ENCODE measurements at regions not wholly inside any gene's neighbourhood (a gene's known extent, or its start where the extent isn't known, plus 50 kb on each side); places are given as distances from the start of the nearest gene placed in this dataset.

DNA sequence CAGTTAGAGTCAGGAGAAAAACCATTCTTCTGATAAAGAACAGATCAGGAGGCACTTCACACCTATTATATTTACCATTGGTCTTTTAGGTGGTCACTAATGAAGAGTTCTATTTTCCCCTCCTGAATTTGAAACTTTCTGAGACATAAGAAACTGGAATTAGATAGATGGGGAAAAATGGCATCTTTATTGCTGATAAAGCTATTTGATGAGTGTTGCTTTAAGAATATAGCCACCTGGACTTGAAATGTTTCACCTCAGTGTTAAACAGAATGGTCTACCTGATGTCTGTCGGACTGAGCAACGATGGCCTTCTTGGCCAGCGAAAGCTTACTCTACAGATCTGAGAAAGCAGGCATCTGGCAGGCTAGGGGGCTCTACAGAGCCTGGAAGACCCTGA is 107.0 kb downstream of the SLITRK5 start:
- intact Hi-C loops (cut with DNase I) = no loop called here
- TF ChIP-seq EP300 (IDR thresholded peaks at IDR 0.05) = no peak
- no peak for TF ChIP-seq POLR2A (IDR thresholded peaks at IDR 0.05)
- TF ChIP-seq, protein P1, sequence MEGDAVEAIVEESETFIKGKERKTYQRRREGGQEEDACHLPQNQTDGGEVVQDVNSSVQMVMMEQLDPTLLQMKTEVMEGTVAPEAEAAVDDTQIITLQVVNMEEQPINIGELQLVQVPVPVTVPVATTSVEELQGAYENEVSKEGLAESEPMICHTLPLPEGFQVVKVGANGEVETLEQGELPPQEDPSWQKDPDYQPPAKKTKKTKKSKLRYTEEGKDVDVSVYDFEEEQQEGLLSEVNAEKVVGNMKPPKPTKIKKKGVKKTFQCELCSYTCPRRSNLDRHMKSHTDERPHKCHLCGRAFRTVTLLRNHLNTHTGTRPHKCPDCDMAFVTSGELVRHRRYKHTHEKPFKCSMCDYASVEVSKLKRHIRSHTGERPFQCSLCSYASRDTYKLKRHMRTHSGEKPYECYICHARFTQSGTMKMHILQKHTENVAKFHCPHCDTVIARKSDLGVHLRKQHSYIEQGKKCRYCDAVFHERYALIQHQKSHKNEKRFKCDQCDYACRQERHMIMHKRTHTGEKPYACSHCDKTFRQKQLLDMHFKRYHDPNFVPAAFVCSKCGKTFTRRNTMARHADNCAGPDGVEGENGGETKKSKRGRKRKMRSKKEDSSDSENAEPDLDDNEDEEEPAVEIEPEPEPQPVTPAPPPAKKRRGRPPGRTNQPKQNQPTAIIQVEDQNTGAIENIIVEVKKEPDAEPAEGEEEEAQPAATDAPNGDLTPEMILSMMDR (IDR thresholded peaks at IDR 0.05) = no peak
- 78 to 88% (median 87%) methylated on average over 3 of the region's 3 CpGs for WGBS, 3 donors

DNA sequence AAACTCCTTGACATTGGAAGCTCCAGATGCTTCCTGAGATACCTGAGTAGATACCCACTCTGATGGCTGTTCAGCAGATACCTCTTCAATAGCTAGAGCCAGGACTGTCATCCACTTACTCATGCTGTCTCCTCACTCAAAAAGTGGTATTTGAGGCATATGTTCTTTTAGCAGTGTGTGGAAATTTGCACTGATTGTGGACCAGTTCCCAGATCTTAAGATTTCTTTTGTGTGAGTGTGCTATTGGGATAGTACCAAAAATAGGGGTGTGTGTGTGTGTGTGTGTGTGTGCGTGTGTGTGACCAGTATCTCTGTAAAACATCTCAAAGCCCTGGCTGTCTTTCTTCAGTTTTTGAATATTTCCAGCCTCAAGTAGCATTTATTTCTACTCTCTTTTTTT is 108.3 kb downstream of the SLITRK5 start:
- WGBS, 3 donors = 83 to 89% (median 85%) methylated on average over 1 of the region's 1 CpG
- H3K4me3 ChIP-seq = no peak overlapping the region
- no peaks in the 10 kb centered on the region for H3K36me3 ChIP-seq
- intact Hi-C loops (cut with DNase I) = no loop called here
- no peaks in the 10 kb centered on the region for H3K9me3 ChIP-seq
- H3K27me3 ChIP-seq = no peaks in the 10 kb centered on the region
- H3K4me1 ChIP-seq (ENCODE audit: insufficient read depth) = no peaks in the 10 kb centered on the region
- H3K27ac ChIP-seq = no peak overlapping the region
- DNase-seq = no peak
- TF ChIP-seq POLR2A (IDR thresholded peaks at IDR 0.05) (no peak), EP300 (IDR thresholded peaks at IDR 0.05) (no peak)
- TF ChIP-seq, protein P1 (IDR thresholded peaks at IDR 0.05) = no peak

More for the DNA sequence above, 107.0 kb downstream of the SLITRK5 start:
- no peak overlapping the region for H3K4me3 ChIP-seq
- no peaks in the 10 kb centered on the region for H3K9me3 ChIP-seq
- DNase-seq = no peak
- no peaks in the 10 kb centered on the region for H3K27me3 ChIP-seq
- H3K27ac ChIP-seq = no peak overlapping the region
- no peaks in the 10 kb centered on the region for H3K4me1 ChIP-seq (ENCODE audit: insufficient read depth)
- H3K36me3 ChIP-seq = no peaks in the 10 kb centered on the region

DNA sequence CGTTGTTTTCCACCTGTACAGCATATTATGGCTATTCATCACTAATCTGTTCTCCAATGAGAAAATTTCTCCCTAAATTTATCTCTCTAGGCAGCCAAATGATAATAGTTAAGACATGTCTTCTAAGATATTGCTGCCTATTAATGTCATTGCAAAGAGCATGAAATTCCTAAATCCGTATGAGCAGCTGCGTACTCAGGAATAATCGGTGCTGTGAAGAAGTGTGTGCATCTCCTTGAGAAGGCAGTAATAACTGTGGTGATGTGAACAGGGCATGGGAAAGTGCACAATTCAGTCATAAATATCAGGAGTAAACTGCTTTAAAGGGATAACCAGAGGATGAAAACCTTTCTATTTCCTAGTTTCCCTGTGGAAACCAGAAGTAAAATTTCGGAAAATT is 112.2 kb downstream of the SLITRK5 start:
- Histone ChIP-seq H3K36me3 (no peaks in the 10 kb centered on the region), H3K27me3 (no peaks in the 10 kb centered on the region), H3K4me1 (ENCODE audit: insufficient read depth) (no peaks in the 10 kb centered on the region), H3K27ac (no peak overlapping the region), H3K4me3 (no peak overlapping the region), H3K9me3 (no peaks in the 10 kb centered on the region)
- TF ChIP-seq, protein P1 (IDR thresholded peaks at IDR 0.05) = no peak
- TF ChIP-seq EP300 (IDR thresholded peaks at IDR 0.05) = no peak
- no peak for TF ChIP-seq POLR2A (IDR thresholded peaks at IDR 0.05)
- intact Hi-C loops (cut with DNase I) = no loop called here
- no peak for DNase-seq
- 88 to 92% (median 90%) methylated on average over 5 of the region's 5 CpGs for WGBS, 3 donors

DNA sequence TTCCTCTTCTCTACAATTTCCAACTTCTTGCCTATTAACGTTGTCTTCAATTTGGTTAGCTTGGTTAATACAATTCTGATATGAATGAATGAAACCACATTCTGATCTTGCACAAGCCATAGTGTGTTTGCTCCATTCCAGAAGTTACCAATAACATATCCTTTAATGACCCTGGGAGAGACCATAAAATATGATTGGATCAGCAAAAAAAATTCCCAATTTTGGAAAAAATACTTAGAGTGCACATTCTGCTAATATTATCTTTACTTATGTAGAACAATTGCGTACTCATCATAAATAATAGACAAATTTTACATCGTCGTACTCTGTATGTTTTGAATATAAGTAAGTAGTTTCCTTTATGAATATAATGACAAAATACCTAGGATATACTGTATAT is 117.2 kb downstream of the SLITRK5 start:
- WGBS, 3 donors = 88 to 93% (median 91%) methylated on average over 4 of the region's 4 CpGs
- TF ChIP-seq EP300 (IDR thresholded peaks at IDR 0.05) (no peak), POLR2A (IDR thresholded peaks at IDR 0.05) (no peak)
- TF ChIP-seq, protein P1 (IDR thresholded peaks at IDR 0.05) = no peak
- Histone ChIP-seq H3K4me1 (ENCODE audit: insufficient read depth) (no peaks in the 10 kb centered on the region), H3K27ac (no peak overlapping the region), H3K36me3 (no peaks in the 10 kb centered on the region), H3K27me3 (no peaks in the 10 kb centered on the region), H3K4me3 (no peak overlapping the region), H3K9me3 (no peaks in the 10 kb centered on the region)
- no peak for DNase-seq
- intact Hi-C loops (cut with DNase I) = no loop called here

DNA sequence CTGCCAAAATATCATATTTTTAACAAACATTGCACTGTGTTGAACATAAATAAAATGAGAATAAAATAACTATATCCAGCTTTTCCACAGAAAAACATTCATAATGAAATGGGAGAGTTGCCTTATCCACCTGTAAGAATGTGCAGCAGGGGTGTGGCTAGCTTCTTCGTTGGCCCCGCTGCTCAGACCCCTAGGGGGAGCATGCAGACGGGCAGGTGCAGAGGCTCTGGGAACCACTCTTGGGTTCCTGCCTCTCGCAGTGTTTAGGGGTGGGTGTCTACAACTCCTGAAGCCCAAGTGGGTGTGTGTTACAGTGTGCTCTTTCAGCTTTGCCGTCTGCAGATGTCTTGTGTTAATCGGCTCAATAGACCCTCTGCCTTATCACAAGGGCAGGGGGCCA is 121.7 kb downstream of the SLITRK5 start:
- H3K27ac ChIP-seq = no peak overlapping the region
- TF ChIP-seq, protein P1 (IDR thresholded peaks at IDR 0.05) = no peak
- TF ChIP-seq EP300 (IDR thresholded peaks at IDR 0.05) (no peak), POLR2A (IDR thresholded peaks at IDR 0.05) (no peak)
- no peaks in the 10 kb centered on the region for H3K36me3 ChIP-seq
- H3K4me3 ChIP-seq = no peak overlapping the region
- H3K9me3 ChIP-seq = no peaks in the 10 kb centered on the region
- H3K27me3 ChIP-seq = no peaks in the 10 kb centered on the region
- intact Hi-C loops (cut with DNase I) = no loop called here
- no peak for DNase-seq
- no peaks in the 10 kb centered on the region for H3K4me1 ChIP-seq (ENCODE audit: insufficient read depth)
- WGBS, 3 donors = 69 to 75% (median 71%) methylated on average over 6 of the region's 6 CpGs

Data from ovary (tissue), 7 donors.